Pancreas (tissue), 10 donors: ENCODE measurements at regions not wholly inside any gene's neighbourhood (a gene's known extent, or its start where the extent isn't known, plus 50 kb on each side); places are given as distances from the start of the nearest gene placed in this dataset.

Experiments used
- ATAC-seq, 4 donors: fragments of 200-7000 bp; cut with Tn5 transposase; one replicate each; pipeline versions ENCODE4 v1.8.0 to v1.9.1; 2020; ENCODE audit warnings: mild to moderate bottlenecking in 4 of 4, moderate library complexity in 4 of 4
- DNase-seq, 6 donors: peaks; one replicate each; pipeline ENCODE4 v3.0.0-alpha.2; 2020
- FAIRE-seq: peaks from 2 replicates; lab custom pipeline; 2012; peaks lifted over from hg19 to GRCh38; lab: Jason Lieb, UNC
- H3K27ac ChIP-seq, 4 donors: fragments of 200-600 bp; sonication (generic); 1 replicate in 3 of 4; 2 replicates in 1 of 4; pipeline versions ENCODE4 v1.5.0 to v1.8.0; 2020
- H3K27me3 ChIP-seq, 4 donors: fragments of 200-600 bp; one replicate each; pipeline ENCODE4 v1.8.0; 2021
- H3K36me3 ChIP-seq, 3 donors: fragments of 200-600 bp; sonication (generic) in 1 of 3; one replicate each; pipeline versions ENCODE4 v1.5.0 to v1.8.0; 2020 to 2021
- H3K4me1 ChIP-seq, 3 donors: fragments of 200-600 bp; one replicate each; pipeline ENCODE4 v1.8.0; 2021
- H3K4me3 ChIP-seq, 4 donors: fragments of 200-600 bp; sonication (generic) in 2 of 4; one replicate each; pipeline versions ENCODE4 v1.5.0 to v1.8.0; 2020 to 2021
- H3K9me3 ChIP-seq, 4 donors: fragments of 200-600 bp; one replicate each; pipeline ENCODE4 v1.8.0; 2021
- WGBS, 2 donors: extraction: QIAGEN DNeasy Blood & Tissue Kit; methylation state at CpG; one replicate each; pipeline ENCODE4 v1.1.7; 2013; 5-methylcytosine and 5-hydroxymethylcytosine counted together
- intact Hi-C, 3 donors: fragments of 100-400 bp; cut with DNase I; formaldehyde crosslinking; loops; one replicate each; pipeline versions ENCODE4 v1.11.1 to v1.14.2; 2022
- TF ChIP-seq, protein P1 (sequence below), 4 donors: fragments of 200-600 bp; sonication (generic) in 3 of 4; IDR thresholded peaks; one replicate each; pipeline versions ENCODE4 v1.5.0 to v1.8.0; 2021; ENCODE audit warnings: antibody characterized with exemption in 4 of 4
- donor health status: healthy with polysubstance abuse.
- donor health status: DM: no; HTN: no; CAD: no; lungs with moderate emphysema.
- donor health status: DM: no; HTN: no; CAD: no.
- donor health status: control.
- donor health status: control.
- donor health status: Bipolar disorder and iron deficiency.
- donor health status: DM: yes; HTN: yes; CAD: no.
- donor health status: DM: no; HTN: no; CAD: no.
- donor health status: DM: no; HTN: no; CAD: no.
- donor health status: DM: yes; HTN: yes; CAD: no.

DNA sequence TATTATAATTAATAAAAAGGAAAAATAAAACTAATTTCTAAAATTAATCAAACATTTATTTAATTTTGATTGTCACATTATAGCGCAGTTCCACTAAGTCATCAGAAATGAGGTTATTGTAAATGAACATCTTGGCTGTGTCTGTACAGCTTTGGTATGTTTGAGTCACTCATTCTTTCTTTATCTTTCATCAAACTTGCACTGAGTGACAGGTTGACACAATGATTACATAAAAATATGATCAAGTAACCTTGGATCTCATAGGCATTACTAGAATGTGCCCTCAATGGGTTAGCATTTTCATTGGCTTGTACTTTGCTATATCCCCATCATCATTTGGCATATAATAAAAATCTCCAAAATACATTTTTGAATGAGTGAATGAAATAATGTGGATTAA is 1353.2 kb upstream of the ADGRL2 start:
- TF ChIP-seq, protein P1, sequence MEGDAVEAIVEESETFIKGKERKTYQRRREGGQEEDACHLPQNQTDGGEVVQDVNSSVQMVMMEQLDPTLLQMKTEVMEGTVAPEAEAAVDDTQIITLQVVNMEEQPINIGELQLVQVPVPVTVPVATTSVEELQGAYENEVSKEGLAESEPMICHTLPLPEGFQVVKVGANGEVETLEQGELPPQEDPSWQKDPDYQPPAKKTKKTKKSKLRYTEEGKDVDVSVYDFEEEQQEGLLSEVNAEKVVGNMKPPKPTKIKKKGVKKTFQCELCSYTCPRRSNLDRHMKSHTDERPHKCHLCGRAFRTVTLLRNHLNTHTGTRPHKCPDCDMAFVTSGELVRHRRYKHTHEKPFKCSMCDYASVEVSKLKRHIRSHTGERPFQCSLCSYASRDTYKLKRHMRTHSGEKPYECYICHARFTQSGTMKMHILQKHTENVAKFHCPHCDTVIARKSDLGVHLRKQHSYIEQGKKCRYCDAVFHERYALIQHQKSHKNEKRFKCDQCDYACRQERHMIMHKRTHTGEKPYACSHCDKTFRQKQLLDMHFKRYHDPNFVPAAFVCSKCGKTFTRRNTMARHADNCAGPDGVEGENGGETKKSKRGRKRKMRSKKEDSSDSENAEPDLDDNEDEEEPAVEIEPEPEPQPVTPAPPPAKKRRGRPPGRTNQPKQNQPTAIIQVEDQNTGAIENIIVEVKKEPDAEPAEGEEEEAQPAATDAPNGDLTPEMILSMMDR (IDR thresholded peaks at IDR 0.05) = no peak
- Histone ChIP-seq H3K27ac (no peak overlapping the region), H3K9me3 (no peaks in the 10 kb centered on the region), H3K36me3 (no peaks in the 10 kb centered on the region), H3K27me3 (no peaks in the 10 kb centered on the region), H3K4me1 (no peaks in the 10 kb centered on the region), H3K4me3 (no peak overlapping the region)
- WGBS, 2 donors = 95 to 98% methylated on average over 1 of the region's 1 CpG
- ATAC-seq (no peak), DNase-seq (no peak), FAIRE-seq (no peak)
- intact Hi-C loops = no loop called here

DNA sequence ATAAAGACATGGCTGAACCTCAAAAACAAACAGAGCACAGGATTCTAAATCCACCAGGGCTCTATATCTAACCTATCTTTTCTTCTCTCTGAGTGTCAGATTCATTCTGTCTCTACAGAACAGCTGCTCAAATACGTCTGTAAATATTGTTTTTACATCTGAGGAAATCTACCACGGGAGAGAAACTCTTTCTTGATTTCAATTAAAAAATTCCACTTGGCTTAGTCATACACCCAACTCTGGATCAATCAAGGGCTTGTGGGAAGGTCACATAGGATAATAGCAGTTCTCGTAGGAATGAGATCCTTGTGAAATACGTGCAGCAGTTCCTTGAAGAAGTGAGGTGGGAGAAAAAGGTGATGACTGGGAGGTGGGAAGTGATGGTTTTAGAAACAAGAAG is 1355.7 kb upstream of the ADGRL2 start:
- no peak overlapping the region for H3K4me3 ChIP-seq
- no peak for DNase-seq
- no peak for FAIRE-seq
- H3K27me3 ChIP-seq = no peaks in the 10 kb centered on the region
- TF ChIP-seq, protein P1 (IDR thresholded peaks at IDR 0.05) = no peak
- no peak overlapping the region for H3K27ac ChIP-seq
- H3K4me1 ChIP-seq = no peaks in the 10 kb centered on the region
- WGBS, 2 donors = 27 to 31% methylated on average over 4 of the region's 4 CpGs
- intact Hi-C loops = no loop called here
- ATAC-seq = no peak
- H3K9me3 ChIP-seq = no peaks in the 10 kb centered on the region
- H3K36me3 ChIP-seq = no peaks in the 10 kb centered on the region

DNA sequence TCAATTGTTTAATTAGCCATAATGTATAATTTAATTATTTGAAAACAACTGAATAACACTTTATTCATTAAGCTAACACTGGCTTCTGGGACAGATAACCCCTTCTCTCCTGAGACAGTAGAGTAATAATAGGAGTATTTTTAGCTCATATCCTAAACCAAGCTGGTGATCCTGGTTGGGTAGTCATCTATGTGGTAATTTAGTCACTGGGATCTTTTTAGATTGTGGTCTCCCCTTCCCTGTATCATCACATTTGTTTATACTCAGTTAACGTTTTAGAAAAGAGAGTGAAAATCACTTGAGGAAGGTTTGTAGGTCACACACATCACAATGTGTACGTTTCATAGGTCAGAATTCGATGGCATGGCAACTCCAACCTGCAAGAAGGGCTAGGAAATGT is 1356.6 kb upstream of the ADGRL2 start:
- 42 to 56% methylated on average over 3 of the region's 3 CpGs for WGBS, 2 donors
- H3K9me3 ChIP-seq = no peaks in the 10 kb centered on the region
- DNase-seq (no peak), ATAC-seq (no peak), FAIRE-seq (no peak)
- H3K36me3 ChIP-seq = no peaks in the 10 kb centered on the region
- H3K27me3 ChIP-seq = no peaks in the 10 kb centered on the region
- H3K4me1 ChIP-seq = no peaks in the 10 kb centered on the region
- TF ChIP-seq, protein P1 (IDR thresholded peaks at IDR 0.05) = no peak
- intact Hi-C loops = no loop called here
- no peak overlapping the region for H3K27ac ChIP-seq
- no peak overlapping the region for H3K4me3 ChIP-seq

DNA sequence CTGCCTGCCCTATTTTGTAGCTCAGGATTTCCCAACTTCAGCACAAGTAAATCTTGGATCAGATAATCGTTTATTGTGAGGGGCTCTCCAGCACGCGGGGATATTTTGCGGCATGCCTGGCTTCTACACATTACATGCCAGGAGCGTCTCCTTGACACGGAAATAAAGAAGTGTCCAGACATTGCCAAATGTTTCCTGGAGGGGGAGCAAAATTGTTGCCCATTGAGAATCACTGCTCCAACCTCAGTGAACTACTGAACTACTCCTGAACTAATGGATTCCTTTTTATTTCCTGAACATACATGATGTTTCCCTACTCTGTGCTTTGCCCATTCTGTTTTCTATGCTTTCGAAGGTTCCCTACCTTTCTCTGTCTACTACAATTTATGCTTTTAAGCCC is 1359.1 kb upstream of the ADGRL2 start:
- TF ChIP-seq, protein P1 (IDR thresholded peaks at IDR 0.05) = no peak
- Histone ChIP-seq H3K9me3 (no peaks in the 10 kb centered on the region), H3K27ac (no peak overlapping the region), H3K4me3 (no peak overlapping the region), H3K27me3 (no peaks in the 10 kb centered on the region), H3K4me1 (no peaks in the 10 kb centered on the region), H3K36me3 (no peaks in the 10 kb centered on the region)
- ATAC-seq (no peak), DNase-seq (no peak), FAIRE-seq (no peak)
- intact Hi-C loops = no loop called here
- WGBS, 2 donors = 69 to 80% methylated on average over 7 of the region's 7 CpGs

DNA sequence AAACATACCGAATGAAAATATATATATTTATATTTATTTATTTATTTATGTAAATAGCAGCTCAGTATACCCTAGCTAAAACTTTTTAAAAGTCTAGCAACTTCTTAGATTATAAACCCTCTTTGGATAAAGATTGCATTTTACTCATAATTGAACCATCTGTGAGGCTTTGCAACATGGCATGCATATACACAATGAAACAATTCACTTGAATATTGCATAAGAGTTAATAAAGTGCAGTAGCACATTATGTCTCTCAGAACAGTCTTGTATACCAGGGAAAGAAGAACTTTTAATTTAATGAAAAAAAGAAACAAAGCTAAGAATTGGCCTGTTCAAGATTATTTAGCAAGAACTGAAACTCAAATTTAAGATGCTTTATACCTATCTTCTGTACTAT is 1363.9 kb upstream of the ADGRL2 start:
- FAIRE-seq = no peak
- WGBS, 2 donors = 53 to 69% methylated on average over 1 of the region's 1 CpG
- Histone ChIP-seq H3K27ac (no peak overlapping the region), H3K9me3 (no peaks in the 10 kb centered on the region), H3K27me3 (no peaks in the 10 kb centered on the region), H3K4me1 (no peaks in the 10 kb centered on the region), H3K4me3 (no peak overlapping the region), H3K36me3 (no peaks in the 10 kb centered on the region)
- ATAC-seq = no peak
- DNase-seq = no peak
- intact Hi-C loops = no loop called here
- TF ChIP-seq, protein P1 (IDR thresholded peaks at IDR 0.05) = no peak
